Tongue (tissue), 1 donor: ENCODE measurements at regions not wholly inside any gene's neighbourhood (a gene's known extent, or its start where the extent isn't known, plus 50 kb on each side); places are given as distances from the start of the nearest gene placed in this dataset.

Experiments
- DNase-seq: peaks from one replicate; pipeline ENCODE4 v3.0.0-alpha.2; 2015

DNA sequence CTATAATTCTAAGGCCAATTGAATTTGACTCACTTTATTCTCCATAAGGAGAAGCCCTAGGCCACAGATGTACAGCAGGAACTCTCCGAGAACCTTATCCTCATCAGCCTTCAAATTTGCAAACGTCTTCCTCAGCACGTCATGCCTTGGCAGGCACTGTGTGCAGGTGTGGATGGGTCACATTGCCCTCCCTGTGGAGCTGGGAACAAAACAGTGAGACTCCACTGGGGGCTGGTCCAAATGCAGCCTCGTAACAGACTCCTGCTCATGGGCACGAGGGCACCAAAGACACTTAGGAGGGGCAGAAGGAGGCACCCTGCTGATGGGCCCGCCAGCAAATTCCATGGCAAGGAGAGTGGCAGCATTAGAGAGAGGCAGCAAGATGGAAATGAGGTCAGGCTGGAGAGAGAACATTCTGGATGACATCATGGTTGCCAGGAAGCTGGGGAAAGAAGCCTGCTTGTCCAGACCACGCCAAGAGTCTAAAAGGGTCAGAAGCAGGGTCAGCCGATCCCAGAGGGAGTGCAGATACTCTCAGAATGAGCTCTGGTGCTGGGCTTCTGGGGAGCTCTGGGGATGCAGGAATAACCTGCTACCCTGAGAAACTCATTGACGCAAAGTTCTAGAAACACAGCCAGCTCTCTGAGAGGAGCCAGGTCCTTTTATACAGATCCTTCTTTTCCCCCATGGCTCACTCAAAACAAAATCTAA, 242.2 kb downstream of the B3GLCT start:
- DNase-seq: peak; percentile 60

DNA sequence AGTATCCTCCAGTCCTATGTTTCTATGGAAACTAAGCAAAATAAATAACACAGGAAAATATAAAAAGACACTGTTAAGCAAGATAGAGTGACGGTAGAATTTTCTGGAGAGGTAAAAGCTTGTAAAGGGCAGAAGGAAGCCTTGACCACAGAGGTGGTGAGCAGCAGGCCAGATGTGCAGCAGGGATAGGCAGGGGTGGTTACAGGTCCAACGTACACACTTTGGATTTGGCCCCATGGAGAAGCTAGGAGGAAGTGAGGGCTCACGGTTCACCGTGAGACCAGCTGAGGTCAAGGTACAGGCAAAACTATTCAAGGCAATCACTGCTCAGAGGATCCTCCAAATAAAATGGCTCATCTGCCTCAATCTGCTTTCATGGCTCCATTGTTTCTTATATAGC, 242.8 kb downstream of the B3GLCT start:
- no peak for DNase-seq

DNA sequence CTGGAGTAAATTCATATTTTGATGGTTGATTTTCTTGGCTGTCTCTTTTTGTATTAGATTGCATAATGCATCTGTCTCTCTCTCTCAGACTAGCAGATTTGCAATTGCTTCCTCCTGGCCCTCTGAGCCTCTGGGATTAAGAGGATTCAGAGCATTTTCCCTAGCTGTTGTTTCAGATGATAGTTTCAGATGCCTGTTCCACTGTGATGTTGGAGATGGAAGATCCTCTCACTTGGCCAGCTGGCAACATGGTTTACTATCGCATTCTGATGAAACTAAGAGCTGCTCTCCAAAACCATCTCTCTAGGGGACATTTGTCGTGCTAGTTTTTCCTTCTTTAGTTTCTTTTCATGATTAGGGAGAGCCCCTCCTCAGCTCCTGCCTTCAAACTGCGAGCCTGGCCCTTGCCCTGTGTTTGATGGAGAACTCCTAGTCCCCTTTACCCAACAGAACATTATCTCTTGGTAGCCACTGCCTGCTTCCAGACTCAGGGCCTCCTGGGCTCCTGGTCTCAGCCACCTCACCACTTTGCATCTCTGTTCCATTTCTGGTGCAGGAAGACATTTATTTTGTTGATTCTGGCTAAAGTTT, 244.6 kb downstream of the B3GLCT start:
- peak; percentile 65 for DNase-seq

DNA sequence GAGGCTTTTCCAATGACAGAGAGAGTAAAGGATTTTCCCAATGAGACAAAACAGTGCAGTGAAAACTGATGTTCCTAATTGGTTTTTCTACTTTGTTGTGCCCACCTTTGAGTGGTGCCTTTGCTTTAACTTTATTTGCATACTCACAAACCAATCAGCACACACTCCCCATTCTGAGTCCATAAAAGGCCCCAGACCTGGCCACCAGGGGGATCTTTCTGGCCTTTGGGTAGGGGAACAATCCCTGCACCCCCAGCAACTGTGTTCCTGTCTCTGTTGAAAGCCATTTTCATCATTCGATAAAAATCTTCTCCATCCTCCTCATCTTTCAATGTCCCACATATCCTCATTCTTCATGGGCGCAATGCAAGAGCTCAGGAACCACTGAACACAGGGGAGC, 252.8 kb downstream of the B3GLCT start:
- no peak for DNase-seq

DNA sequence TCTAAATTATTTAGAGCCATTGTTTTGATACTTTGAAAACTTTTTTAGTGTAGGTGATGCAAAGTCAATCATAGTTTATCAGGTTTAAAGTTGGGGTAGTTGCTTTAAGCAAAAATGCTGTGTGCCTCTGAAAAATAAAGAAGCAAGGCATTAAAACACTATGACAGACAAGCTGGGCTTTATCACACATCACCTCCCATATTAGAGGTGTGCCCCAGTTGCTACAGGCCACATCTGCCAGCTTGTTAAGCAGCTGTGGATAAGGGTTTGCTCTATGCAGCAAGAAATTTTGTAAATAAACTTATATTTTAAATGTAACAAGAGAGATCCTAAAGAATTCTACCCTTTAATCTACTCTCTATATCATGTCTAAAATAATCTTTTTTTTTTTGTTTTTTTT, 255.8 kb downstream of the B3GLCT start:
- no peak for DNase-seq

DNA sequence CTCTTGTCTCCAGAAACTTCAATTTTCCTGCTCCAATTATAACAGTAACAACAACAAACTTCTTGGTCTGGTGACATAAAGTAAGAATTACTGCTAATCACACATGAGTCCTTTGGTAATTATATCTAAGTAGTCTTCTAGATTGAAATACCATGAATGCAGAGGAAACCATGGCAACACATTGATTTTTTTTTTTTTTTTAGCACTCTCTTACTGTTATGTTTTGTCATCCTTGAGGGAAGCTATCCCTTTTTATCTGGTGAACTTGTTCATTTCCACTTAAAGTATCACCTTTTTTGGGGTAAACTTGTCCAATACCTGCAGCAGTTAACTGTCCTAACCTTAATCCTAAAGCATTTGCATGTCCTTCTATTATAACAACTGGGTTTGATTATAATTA, 256.3 kb downstream of the B3GLCT start:
- DNase-seq: no peak

DNA sequence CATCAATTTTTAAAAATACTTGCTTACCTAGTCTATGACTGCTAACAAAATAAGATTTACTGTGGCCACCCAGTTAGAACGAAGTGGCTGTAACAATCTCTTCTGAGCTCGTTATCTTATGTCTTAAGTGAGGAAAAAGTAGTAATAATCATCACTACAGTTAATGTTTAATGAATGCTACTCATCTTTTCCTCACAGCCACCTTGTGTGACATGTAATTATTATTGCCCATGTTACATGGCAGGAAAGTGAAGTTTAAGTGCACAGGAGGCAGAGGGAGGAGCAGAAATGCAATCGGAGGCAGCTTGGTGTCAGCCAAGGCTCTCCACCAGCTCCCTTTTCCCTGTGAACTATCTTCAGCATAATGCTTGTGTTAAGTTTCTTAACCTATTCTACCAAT, 260.3 kb downstream of the B3GLCT start:
- DNase-seq: no peak

DNA sequence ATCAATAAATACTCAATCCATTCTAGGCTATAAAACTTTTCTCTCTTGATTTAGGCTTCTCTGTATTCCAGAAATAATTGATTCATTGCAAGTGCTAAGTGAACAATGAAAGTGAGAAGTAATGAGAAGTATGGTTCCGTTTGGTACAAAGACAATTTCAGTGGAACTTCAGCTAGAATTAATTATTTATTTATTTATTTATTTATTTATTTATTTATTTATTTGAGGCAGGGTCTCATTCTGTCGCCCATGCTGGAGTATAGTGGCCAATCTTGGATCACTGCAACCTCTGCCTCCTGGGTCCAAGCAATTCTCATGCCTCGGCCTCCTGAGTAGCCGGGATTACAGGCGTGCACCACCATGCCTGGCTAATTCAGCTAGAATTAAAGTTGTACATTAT, 262.1 kb downstream of the B3GLCT start:
- no peak for DNase-seq

DNA sequence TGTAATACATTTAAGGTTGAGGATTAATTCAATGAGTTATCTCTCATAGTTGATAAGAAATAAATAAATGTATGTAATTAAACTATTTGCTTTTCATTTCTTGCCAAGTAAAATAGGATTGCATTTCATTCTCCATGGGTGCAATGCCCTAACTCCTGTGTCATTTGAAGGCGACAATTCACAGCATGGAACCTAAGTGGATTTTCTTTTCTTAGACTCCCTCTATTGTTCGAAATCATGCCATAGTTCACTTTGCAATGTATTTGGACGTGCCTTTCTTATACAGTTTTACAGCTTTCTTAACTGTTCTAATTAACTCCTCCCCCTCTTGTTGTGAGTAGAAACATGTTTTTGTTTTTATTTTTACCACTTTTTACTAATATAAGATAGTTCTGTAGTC, 263.0 kb downstream of the B3GLCT start:
- no peak for DNase-seq

DNA sequence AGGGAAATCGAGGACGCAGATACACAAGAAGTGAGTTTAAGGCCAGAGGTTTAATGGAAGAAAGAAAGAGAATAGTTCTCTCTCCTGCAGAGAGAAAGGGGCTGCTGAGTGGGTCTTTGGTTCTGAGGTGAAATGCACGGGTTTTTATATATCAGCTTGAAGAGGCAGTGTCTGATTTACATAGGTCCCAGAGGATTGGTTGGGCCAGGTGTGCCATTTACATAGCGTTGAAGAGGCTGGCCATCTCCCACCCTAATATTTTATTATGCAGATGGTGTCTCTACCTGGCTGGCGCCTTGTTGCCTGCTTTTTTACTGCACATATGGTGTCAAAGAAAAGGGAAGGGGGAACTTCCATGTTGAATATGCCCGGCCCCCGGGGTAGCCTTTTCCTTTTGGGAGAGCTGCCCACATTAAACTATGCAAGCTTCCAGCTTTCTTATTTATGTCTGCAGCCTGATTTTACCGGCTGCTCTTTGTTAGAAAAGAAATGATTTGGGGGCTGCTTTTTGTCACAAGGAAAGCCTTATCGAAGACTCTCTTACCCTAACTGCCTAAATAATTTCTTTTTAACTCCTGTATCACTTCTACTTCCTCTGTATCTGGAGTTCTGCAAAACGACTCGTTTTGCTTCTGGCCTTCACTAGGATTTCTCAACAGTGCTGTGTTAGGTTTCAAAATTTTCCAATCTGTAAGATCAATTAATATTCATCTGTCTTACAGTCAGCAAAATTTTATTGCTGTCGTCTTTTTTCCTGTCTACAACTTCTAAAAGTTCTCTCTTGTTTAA, 268.5 kb downstream of the B3GLCT start:
- no peak for DNase-seq

DNA sequence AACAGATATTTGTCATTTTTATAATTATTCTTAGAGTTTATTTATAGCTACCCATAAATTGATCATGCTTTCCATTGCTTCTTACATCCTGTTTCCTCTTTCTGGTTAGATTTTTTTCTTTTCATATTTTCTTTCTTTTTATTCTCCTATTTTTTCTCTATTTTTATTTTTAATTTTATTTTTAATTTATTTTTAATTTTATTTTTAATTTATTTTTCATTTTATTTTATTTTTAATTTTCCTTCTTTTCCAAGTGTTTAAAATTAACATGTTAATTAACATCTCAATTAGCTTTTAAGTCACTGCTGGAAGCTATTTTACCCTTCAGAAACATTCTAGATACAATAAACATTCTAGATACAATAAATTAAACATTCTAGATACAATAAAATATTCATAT, 269.6 kb downstream of the B3GLCT start:
- DNase-seq: no peak

DNA sequence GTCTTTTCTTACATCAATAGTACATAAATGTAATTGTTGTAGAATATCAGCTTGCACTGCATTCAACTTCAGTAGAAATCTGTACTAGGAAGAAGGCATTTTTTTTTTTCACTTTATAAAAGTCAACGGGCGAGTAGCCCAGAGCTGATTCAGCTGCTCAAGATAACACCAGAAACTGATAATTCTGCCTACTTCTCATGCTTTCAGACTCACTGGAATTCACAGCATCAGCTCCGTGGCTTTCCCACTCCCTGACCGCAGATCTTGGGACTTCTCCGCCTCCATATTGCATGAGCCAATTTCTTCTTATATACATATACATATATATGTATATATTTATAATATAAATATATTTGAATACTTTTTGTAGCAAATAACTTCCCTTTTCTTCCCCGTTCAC, 263.1 kb upstream of the RXFP2 start:
- DNase-seq: peak; percentile 12

DNA sequence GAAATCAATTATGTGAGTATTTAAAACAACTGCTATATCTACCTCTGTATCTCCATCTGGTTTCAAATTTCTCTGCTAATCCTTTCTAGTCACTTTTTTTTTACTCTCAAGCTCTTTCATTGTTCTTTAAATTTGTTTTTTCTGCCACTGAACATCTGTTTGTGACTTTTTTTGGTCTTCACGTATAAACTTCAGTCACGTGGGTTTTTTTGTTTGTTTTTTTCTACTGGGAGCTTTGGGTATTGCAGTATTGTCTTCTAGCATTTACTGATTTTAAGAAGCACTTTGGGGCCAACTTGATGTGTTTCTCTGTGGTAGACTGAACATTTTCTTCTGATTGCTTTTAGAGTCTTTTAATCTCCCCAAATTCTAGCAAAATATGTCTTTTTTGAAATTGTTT, 262.6 kb upstream of the RXFP2 start:
- DNase-seq: peak; percentile 8

DNA sequence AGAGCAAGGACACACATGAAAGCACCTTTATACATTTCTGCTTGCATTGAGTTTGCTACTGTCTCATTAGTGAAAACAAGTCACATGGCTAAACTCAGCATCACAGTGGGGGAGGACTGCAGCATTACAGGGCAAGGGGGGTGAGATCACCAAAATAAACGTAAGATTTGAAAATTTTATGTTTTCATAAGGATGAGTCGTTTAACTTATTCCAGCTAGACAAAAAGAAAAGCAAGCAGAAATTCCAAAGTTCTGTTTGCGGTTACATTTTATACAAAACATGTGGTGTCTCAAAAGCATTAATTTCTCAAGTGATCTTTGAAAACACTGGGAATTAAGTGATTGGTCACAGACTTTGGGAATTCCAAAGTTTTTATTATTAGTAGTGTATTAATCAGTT, 261.4 kb upstream of the RXFP2 start:
- DNase-seq: no peak

DNA sequence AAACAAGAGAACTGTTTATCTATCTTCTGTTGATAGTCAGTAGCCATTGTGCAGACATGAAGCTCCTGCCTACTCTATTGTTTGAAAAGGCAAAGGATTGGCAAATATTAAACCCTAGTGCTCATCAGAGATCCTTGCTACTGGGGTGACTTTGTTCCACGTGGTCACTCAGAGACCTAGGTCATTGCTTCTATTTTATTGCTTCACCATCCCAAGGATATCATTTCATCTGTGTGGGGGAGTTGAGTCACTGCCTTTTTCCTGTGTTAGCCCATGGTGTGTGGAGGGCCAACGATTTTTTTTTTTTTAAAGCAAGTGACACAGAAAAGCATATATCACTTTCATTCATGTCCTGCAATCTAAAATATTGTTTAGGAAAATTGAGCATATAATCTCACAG, 254.1 kb upstream of the RXFP2 start:
- DNase-seq: no peak

DNA sequence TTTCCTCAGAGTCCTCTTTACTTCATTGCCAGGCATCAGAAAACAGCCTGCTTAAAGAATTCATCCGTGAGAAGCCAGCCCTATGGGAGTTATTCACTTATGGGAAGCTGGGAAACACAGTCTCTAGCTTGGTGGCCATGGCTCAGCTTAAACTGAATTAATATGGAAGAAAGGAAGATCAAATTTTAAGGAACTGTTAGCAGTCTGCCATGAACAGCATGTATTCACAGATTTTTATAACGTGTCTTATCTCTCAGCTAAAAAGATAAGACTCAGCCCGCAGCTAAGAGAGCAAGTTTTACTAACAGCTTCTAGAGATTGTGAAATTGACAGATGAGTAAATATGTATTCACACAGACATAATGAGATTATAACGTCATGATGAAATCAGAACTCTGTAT, 253.7 kb upstream of the RXFP2 start:
- no peak for DNase-seq

DNA sequence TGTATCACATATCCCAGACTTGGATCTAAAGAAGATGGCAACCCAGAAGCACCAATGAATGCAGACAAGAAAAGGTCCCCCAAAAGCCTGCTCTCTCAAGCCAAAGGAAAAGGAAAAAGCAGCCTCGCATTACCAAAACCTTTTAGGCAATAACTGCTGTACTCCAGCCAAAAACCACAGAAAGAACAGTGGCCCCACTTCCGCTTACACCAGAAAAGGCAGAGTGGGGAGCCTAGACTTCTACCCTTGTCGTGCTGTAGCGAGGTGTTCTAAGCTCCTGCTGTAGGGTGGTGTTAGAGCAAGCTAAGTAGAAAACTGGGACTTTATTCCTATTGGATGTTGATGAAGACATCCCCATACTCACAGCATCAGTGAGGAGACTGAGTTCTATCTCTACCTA, 244.0 kb upstream of the RXFP2 start:
- DNase-seq: no peak

DNA sequence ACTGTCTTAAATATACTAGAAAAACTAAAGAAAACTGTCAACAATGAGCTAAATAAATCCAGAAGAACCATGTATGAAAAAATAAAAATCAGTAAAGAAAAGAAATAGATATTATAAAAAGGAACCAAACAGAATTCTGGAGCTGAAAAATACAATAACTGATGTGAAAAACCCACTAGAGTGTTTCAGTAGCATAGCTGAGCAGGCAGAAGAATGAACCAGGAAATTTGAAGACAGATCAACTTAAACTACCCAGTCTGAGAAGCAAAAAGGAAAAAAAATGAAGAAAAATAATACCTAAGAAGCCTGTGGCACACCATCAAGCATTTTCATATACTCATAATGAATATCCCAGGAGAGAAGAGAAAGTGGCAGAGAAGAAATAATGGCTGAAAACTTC, 240.1 kb upstream of the RXFP2 start:
- no peak for DNase-seq

DNA sequence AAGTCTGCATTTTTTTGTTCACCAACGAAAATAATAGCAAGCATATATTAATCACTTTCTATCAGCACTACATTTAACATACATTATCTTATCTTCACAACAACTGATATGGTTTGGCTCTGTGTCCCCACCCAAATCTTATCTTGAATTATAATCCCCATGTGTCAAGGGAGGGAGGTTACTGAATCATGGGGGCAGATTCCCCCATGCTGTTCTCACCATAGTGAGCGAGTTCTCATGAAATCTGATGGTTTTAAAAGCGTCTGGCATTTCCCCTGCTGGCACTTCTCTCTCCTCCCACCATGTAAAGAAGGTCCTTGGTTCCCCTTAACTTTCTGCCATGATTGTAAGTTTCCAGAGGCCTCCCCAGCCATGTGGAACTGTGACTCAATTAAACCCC, 235.7 kb upstream of the RXFP2 start:
- DNase-seq: no peak

DNA sequence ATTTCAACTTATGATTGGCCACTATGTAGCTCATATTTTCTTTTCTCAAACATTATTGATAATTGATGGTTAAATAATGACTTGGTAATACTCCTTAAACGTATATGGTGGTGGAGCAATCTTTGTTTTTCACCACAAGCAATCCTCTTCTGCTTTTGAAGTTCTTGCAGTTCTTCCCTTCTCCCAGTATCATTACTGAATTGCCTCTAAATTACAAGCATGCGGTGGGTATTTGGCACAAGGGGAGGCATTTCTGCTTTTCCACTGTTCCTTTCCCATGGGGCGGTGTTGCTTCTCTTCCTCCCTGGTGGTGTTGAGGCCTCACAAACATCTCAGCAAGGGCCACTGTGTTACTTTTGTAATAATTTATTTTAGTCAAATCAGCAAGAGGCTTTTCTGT, 234.4 kb upstream of the RXFP2 start:
- DNase-seq: no peak

DNA sequence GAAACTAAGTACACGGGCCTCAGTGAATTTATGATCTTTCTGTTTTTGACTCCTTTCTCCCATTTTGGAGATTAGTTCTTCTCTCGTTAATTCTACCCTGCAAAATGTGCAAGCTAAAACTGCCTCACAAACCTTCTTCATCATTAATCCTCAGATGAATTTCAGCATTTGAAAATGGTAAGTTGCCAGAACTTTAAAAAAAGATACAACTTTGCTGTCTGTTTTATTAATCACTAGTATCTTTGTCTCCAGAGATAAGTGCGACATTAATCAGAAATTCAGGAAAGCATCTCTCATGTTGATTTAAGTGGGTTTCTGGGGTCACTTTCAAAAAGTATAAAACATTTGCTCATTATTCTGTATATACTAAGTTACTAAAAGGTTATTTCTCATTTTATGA, 227.0 kb upstream of the RXFP2 start:
- DNase-seq: no peak

DNA sequence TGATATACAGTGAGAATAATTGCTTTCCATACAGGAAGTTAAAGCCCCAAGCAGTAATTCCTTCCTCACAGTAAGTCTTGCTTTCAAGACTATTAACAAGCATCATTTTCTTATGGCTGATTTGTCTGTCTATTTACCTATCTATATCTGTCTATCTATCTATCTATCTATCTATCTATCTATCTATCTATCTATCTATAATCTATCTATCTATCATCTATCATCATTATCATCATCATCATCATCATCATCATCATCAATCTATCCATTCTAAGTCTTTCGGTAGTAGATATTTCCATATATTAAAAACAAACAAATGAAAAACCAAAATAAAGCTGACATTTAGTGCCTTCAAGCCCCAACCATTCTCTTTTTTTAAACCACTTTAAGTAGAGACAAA, 224.4 kb upstream of the RXFP2 start:
- DNase-seq: no peak

DNA sequence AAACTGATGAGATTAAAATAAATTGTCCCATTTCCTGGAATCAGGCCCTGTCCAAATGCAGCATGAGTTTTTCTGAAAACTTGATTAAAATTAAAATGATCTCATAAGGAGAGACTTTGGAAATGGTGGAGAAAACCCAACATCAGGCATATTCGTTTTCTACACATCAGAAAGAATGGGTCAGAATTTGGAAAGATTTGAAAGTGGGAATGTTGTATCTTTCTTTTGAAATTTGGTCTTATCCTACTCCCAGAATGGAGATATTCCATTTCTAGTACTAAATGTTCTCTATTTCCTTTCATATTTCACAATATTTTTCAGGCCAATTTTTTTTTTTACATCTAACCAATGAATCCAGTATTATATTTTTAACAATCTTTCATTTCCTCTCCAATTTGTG, 223.9 kb upstream of the RXFP2 start:
- no peak for DNase-seq

DNA sequence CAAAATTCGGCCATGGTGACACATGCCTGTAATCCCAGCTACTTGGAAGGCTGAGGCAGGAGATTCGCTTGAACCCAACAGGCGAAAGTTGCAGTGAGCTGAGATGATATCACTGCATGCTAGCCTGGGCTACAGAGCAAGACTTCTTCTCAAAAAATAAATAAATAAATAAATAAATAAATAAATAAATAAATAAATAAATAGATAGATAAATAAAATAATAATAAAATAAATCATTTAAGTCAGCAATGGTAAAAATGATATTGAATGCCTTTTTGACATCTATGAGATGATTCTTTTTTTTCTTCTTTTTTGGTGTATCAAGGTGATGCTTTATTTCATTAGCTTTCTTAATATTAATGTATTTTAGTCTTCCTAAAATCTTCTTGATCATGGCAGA, 221.7 kb upstream of the RXFP2 start:
- no peak for DNase-seq
